GM12872 (cell line): ENCODE measurements at regions not wholly inside any gene's neighbourhood (a gene's known extent, or its start where the extent isn't known, plus 50 kb on each side); places are given as distances from the start of the nearest gene placed in this dataset.

Experiments
- TF ChIP-seq, protein P1 (sequence below): IDR thresholded peaks from 3 replicates; pipeline ENCODE4 v1.5.1; 2011; ENCODE audit warnings: low read depth, mild to moderate bottlenecking, low read length, moderate library complexity; ENCODE audit not compliant: insufficient read depth

DNA sequence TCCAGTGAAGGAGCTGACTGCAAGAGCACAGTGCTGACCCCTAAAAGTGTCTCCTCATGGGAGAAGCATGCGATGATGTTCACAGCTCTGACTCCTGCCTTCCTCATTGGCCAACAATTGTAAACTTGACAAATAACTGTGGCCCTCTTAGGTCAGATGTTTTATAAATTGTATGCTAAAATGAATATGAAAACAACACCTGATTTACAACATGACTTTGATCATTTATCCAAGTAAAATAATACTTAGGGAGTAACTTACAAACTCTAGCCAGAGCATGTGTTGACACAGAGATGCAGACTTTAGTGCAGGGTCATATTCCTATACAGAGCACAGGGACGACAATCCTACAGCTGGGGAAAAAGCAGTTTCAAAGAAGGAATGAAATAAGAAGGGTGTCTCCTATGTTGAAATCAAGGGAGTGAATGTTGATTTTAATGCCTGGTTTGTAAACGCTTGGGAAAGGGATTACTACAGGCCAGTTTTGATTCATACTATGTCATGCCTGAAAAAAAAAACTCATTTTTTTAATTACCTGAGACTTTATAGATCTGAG lies 391.4 kb upstream of the AKR1E2 start:
- TF ChIP-seq, protein P1, sequence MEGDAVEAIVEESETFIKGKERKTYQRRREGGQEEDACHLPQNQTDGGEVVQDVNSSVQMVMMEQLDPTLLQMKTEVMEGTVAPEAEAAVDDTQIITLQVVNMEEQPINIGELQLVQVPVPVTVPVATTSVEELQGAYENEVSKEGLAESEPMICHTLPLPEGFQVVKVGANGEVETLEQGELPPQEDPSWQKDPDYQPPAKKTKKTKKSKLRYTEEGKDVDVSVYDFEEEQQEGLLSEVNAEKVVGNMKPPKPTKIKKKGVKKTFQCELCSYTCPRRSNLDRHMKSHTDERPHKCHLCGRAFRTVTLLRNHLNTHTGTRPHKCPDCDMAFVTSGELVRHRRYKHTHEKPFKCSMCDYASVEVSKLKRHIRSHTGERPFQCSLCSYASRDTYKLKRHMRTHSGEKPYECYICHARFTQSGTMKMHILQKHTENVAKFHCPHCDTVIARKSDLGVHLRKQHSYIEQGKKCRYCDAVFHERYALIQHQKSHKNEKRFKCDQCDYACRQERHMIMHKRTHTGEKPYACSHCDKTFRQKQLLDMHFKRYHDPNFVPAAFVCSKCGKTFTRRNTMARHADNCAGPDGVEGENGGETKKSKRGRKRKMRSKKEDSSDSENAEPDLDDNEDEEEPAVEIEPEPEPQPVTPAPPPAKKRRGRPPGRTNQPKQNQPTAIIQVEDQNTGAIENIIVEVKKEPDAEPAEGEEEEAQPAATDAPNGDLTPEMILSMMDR = no peak

DNA sequence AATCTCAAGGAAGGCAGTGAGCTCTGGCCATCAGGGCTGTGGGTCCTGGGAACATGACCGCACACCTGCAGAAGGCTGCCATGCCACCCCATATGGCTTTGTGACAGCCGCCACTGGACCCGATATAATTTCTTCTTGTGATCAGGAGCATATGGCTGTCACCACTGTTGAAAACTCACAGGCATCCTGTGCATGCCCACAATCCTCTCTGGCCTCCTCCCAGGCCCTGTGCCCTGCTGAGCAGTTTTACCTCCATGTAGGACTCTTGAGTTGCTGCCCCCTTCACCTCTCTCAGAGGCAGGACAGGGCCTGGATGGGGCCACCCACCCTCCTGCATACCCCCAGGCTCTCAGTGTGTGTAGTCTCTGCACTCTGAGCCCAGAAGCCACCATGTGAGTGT lies 391.9 kb upstream of the AKR1E2 start:
- TF ChIP-seq, protein P1 = no peak

DNA sequence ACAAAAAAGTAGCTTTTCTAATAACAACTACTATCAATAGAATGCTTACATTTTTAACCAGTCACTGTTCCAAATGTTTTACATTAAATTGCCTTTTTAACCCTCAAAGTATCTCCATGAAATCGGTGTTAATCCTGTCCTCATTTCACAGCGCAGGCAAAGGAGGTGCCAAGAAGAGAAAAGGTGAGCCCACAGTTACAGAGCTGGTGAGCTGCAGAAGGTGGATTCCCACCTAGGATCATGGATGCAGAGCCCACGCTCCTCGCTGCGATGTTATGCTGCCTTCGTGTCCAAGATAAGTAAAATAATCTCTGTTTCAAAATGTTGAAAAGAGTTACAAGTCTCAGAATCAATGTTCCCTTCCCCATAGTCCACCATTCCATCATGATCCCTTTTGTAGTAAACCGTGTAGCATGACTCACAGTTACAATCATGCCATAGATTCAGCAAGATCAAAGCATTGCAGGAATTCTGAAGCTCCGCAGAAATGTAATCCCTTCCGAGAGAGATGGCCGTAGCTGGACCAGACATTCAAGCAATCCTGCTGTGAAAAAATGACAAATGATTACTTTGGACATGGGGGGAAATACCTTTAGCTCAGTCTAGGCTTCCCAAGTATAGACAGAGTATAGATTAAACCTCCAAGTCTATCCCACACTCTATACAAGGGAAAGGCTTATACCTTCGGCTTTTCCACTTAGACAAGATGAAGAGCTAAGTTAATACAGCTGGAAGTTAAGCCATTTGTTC lies 394.7 kb upstream of the AKR1E2 start:
- TF ChIP-seq, protein P1 = no peak

DNA sequence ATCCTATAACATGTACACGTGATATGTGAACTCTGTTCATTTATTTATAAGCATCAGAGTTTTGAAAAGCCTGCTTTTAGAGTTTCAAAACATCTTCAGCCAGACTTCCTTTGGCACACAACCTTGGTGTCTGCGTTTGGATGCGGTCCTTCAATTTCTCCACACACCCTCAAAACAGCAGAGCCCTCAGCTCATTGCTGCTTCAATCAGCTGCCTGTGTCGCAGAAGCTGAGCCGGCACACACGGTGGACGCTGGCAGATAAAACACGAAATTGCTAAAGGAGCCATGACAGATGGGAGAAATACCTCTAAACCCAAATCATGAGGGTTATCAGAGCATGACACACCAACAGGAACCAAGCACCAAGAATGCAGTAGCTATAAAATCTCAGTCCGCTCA lies 396.4 kb upstream of the AKR1E2 start:
- TF ChIP-seq, protein P1 = no peak

DNA sequence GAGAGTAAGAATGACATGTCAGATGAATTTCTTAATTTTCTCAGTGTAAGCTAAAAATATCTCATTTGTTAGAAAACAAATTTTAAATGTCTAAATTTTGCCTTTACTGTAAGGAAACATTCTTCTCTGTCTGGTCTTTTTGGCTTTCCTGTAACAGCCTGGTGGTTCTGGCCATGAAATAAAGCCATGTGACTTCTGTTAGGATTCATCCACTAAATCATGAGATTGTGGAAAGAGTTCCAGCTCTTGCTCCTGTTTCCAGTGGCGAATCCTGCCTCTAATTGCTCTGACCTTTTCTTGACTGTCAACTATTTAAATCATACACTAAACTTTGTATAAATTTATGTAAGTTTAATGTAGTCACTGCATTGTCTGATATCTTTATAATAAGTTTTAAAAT lies 398.5 kb upstream of the AKR1E2 start:
- TF ChIP-seq, protein P1 = no peak

DNA sequence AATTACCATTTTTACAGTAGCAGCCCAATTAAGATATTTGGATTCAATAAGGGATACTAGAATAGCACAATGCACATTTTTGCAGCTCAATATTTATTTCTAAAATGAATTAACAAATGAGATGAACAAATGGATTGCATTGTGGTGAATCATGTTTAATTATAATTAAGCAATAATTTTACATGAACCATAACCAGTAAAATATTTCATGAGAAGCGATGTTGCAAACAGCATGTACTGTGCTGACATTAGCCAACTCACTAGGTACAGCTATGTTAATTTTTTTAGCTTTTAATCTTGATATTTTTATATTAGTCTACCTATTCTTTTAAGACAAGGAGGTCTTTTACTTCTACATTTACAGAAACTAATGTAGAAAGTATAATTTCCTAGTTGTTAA lies 399.1 kb upstream of the AKR1E2 start:
- TF ChIP-seq, protein P1 = no peak

DNA sequence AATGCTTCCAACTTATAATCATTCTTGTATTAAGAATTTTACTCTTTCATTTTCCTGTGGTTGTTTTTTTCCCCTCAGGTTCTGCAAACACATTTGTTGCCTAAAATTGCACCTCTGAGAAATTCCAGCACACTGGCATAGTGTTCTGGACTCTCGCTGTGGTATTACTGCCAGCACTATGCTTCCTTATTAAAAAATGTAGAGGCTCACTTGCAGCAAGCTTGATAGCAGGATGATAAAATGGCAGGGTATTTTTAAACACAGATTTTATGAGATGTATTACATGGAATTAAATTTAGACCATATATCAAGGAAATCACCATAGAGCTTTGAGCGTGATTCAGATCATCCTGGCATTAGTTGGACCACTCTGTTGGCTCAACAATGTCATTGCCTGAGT lies 416.7 kb upstream of the AKR1E2 start:
- TF ChIP-seq, protein P1 = no peak
